ENCODE measurements at regions not wholly inside any gene's neighbourhood (a gene's known extent, or its start where the extent isn't known, plus 50 kb on each side); places are given as distances from the start of the nearest gene placed in this dataset.

- Histone ChIP-seq H3K36me3 (ENCODE audit: control insufficient read depth, low read length) (no peaks in the 10 kb centered on the region), H3K9me3 (ENCODE audit: control insufficient read depth, insufficient read depth, low read length) (no peaks in the 10 kb centered on the region), H3K4me3 (ENCODE audit: low read length) (no peak overlapping the region), H4K20me1 (ENCODE audit: control insufficient read depth, insufficient read depth, low read depth, low read length) (no peaks in the 10 kb centered on the region), H3K9me2 (replicated peaks; ENCODE audit: control insufficient read depth, low read length) (no peaks in the 10 kb centered on the region), H3F3A (ENCODE audit: control insufficient read depth, insufficient read depth) (no peaks in the 10 kb centered on the region), H3K4me2 (ENCODE audit: low read length) (no peak overlapping the region), H3K4me1 (ENCODE audit: control insufficient read depth, low read length) (no peaks in the 10 kb centered on the region), H3K79me2 (ENCODE audit: control insufficient read depth, low read length) (no peaks in the 10 kb centered on the region), H3K27ac (ENCODE audit: low read depth, low read length) (no peak overlapping the region), H3K27me3 (ENCODE audit: control insufficient read depth, low read length) (no peaks in the 10 kb centered on the region)
- TF ChIP-seq EZH2phosphoT487 (IDR thresholded peaks at IDR 0.05; ENCODE audit: borderline replicate concordance, low read length) (no peak), CTCF (IDR thresholded peaks at IDR 0.05; ENCODE audit: low read depth, low read length, poor library complexity, severe bottlenecking) (no peak)
These were observed 400.7 kb upstream of the MKI67 start for GRCh38 chr10:128526791-128527375.

DNA sequence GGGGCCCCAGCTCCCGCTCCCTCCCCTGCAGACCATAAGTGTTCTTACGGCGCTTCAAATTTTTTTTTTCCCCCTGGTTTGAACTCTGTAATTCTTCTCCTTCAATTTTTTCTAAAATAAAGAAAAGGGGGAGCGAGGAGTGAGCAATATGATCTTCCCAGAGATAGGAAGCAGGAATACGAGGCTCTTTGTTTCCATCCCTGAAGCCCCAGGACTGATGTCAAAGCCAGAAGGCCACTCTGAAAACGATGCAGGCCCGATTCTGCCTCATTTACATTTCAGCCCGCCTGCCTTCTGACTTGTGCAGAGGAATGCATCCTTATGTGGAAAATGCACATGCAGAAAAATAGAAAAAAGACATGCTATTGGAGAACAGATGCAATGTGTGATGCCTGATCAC, 401.5 kb upstream of the MKI67 start:
- TF ChIP-seq CTCF (IDR thresholded peaks at IDR 0.05; ENCODE audit: low read depth, low read length, poor library complexity, severe bottlenecking) = no peak
- no peak for TF ChIP-seq EZH2phosphoT487 (IDR thresholded peaks at IDR 0.05; ENCODE audit: borderline replicate concordance, low read length)

DNA sequence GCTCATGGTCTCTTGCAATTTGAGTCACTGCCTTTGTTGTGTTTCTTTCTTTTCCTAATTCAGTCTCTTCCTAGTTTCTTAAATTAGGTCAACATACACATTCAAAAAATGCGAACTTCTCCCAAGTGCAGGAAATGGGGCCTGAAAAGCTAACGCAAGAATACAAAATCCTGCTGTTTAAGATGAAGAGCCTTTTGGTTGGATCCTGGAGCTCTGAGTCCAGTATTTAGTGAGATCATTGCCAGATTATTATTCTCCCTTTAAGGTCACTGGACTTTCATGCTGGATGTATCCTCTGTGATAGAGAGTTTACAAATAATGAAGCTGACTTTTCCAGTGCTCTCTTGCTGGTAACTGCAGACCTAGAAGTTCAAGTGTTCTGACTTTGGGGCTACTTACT, 401.9 kb upstream of the MKI67 start:
- H3K27ac ChIP-seq (ENCODE audit: low read depth, low read length) = no peak overlapping the region
- H3K36me3 ChIP-seq (ENCODE audit: control insufficient read depth, low read length) = no peaks in the 10 kb centered on the region
- no peaks in the 10 kb centered on the region for H3K79me2 ChIP-seq (ENCODE audit: control insufficient read depth, low read length)
- no peak overlapping the region for H3K4me2 ChIP-seq (ENCODE audit: low read length)
- TF ChIP-seq EZH2phosphoT487 (IDR thresholded peaks at IDR 0.05; ENCODE audit: borderline replicate concordance, low read length) (no peak), CTCF (IDR thresholded peaks at IDR 0.05; ENCODE audit: low read depth, low read length, poor library complexity, severe bottlenecking) (no peak)
- H3K27me3 ChIP-seq (ENCODE audit: control insufficient read depth, low read length) = peaks cover 5% of the 10 kb centered on the region; the same call in 1 of the 2 replicates
- H4K20me1 ChIP-seq (ENCODE audit: control insufficient read depth, insufficient read depth, low read depth, low read length) = no peaks in the 10 kb centered on the region
- no peaks in the 10 kb centered on the region for H3F3A ChIP-seq (ENCODE audit: control insufficient read depth, insufficient read depth)
- no peaks in the 10 kb centered on the region for H3K9me2 ChIP-seq (replicated peaks; ENCODE audit: control insufficient read depth, low read length)
- no peak overlapping the region for H3K4me3 ChIP-seq (ENCODE audit: low read length)
- H3K9me3 ChIP-seq (ENCODE audit: control insufficient read depth, insufficient read depth, low read length) = no peaks in the 10 kb centered on the region
- H3K4me1 ChIP-seq (ENCODE audit: control insufficient read depth, low read length) = no peaks in the 10 kb centered on the region

More for the DNA sequence above, 401.5 kb upstream of the MKI67 start:
- Histone ChIP-seq H3K27ac (ENCODE audit: low read depth, low read length) (no peak overlapping the region), H3F3A (ENCODE audit: control insufficient read depth, insufficient read depth) (no peaks in the 10 kb centered on the region), H3K27me3 (ENCODE audit: control insufficient read depth, low read length) (peaks cover 2% of the 10 kb centered on the region; the same call in 1 of the 2 replicates), H3K4me2 (ENCODE audit: low read length) (no peak overlapping the region), H4K20me1 (ENCODE audit: control insufficient read depth, insufficient read depth, low read depth, low read length) (no peaks in the 10 kb centered on the region), H3K9me3 (ENCODE audit: control insufficient read depth, insufficient read depth, low read length) (no peaks in the 10 kb centered on the region), H3K79me2 (ENCODE audit: control insufficient read depth, low read length) (no peaks in the 10 kb centered on the region), H3K36me3 (ENCODE audit: control insufficient read depth, low read length) (no peaks in the 10 kb centered on the region), H3K4me1 (ENCODE audit: control insufficient read depth, low read length) (no peaks in the 10 kb centered on the region), H3K4me3 (ENCODE audit: low read length) (no peak overlapping the region), H3K9me2 (replicated peaks; ENCODE audit: control insufficient read depth, low read length) (no peaks in the 10 kb centered on the region)

Data from DOHH2 (cell line).